SU-DHL-6 (cell line): ENCODE measurements at regions not wholly inside any gene's neighbourhood (a gene's known extent, or its start where the extent isn't known, plus 50 kb on each side); places are given as distances from the start of the nearest gene placed in this dataset.

Experiments used
- H2AFZ ChIP-seq: fragments of 200-600 bp; sonication (generic); 2 replicates; pipeline ENCODE4 v1.6.1; 2014; ENCODE audit warnings: low read depth, mild to moderate bottlenecking, moderate library complexity, mixed read lengths, antibody characterized with exemption, low read length; ENCODE audit not compliant: severe bottlenecking
- H3F3A ChIP-seq: fragments of 200-600 bp; shearing (Covaris generic); 2 replicates; pipeline ENCODE4 v1.6.0; 2016; ENCODE audit warnings: antibody characterized with exemption, mild to moderate bottlenecking; ENCODE audit not compliant: insufficient read depth
- H3K27ac ChIP-seq: fragments of 200-600 bp; sonication (generic); 2 replicates; pipeline ENCODE4 v1.5.1; 2016; ENCODE audit warnings: low read depth, mild to moderate bottlenecking, low read length, moderate library complexity, mixed read lengths
- H3K27me3 ChIP-seq: fragments of 200-600 bp; sonication (generic), shearing (Covaris generic); 2 replicates; pipeline ENCODE4 v1.6.0; 2014; ENCODE audit warnings: mild to moderate bottlenecking, low read length
- H3K36me3 ChIP-seq: fragments of 200-600 bp; sonication (generic); 2 replicates; pipeline ENCODE4 v1.6.1; 2014; ENCODE audit warnings: mild to moderate bottlenecking, low read length, mixed read lengths
- H3K4me2 ChIP-seq: fragments of 300-600, 200-600 bp; shearing (Covaris generic), sonication (generic); 2 replicates; pipeline ENCODE4 v1.6.0; 2014; ENCODE audit warnings: low read length, low read depth, mild to moderate bottlenecking; ENCODE audit not compliant: poor library complexity, severe bottlenecking
- H3K4me3 ChIP-seq: fragments of 200-600 bp; sonication (generic); 2 replicates; pipeline ENCODE4 v1.5.1; 2014; ENCODE audit warnings: antibody characterized with exemption, low read length, mild to moderate bottlenecking, mixed read lengths; ENCODE audit not compliant: insufficient read depth, poor library complexity, severe bottlenecking
- H3K79me2 ChIP-seq: fragments of 200-600 bp; sonication (generic); 2 replicates; pipeline ENCODE4 v1.6.1; 2014; ENCODE audit warnings: mild to moderate bottlenecking, low read length, moderate library complexity; ENCODE audit not compliant: insufficient read depth
- H3K9ac ChIP-seq: fragments of 200-600 bp; sonication (generic); 2 replicates; pipeline ENCODE4 v1.7.0; 2014; ENCODE audit warnings: mild to moderate bottlenecking, low read length
- H3K9me2 ChIP-seq: fragments of 200-600 bp; sonication (generic); replicated peaks from 2 replicates; pipeline ENCODE4 v1.6.1; 2014; ENCODE audit warnings: low read length; ENCODE audit not compliant: insufficient read depth
- H3K9me3 ChIP-seq: fragments of 200-600 bp; sonication (generic); 2 replicates; pipeline ENCODE4 v1.6.1; 2014; ENCODE audit warnings: low read length, mixed read lengths; ENCODE audit not compliant: insufficient read depth
- H4K20me1 ChIP-seq: fragments of 200-600 bp; sonication (generic); 2 replicates; pipeline ENCODE4 v1.6.1; 2014; ENCODE audit warnings: low read depth, mild to moderate bottlenecking, antibody characterized with exemption, low read length, moderate library complexity, mixed read lengths
- CTCF ChIP-seq: fragments of 200-600 bp; sonication (generic); IDR thresholded peaks from one replicate; pipeline ENCODE4 v1.5.1; 2017; ENCODE audit warnings: antibody characterized with exemption, mild to moderate bottlenecking, low read length, moderate library complexity; ENCODE audit not compliant: insufficient read depth, poor library complexity, severe bottlenecking
- EZH2phosphoT487 ChIP-seq: fragments of 200-600 bp; sonication (generic), shearing (Covaris generic); conservative IDR thresholded peaks from 2 replicates; pipeline ENCODE4 v1.6.1; 2018; ENCODE audit warnings: mild to moderate bottlenecking, antibody characterized with exemption, low read length, moderate library complexity, mixed read lengths

- H3K9me2 ChIP-seq = no peaks in the 10 kb centered on the region
- peaks cover 14% of the 10 kb centered on the region; the same call in 1 of the 2 replicates for H3K9me3 ChIP-seq
- H3K27ac ChIP-seq = no peak overlapping the region
- no peaks in the 10 kb centered on the region for H3K36me3 ChIP-seq
- no peak overlapping the region for H3K9ac ChIP-seq
- no peak for TF ChIP-seq EZH2phosphoT487
- no peak for TF ChIP-seq CTCF
- no peaks in the 10 kb centered on the region for H3K79me2 ChIP-seq
- no peaks in the 10 kb centered on the region for H3K27me3 ChIP-seq
- H3K4me3 ChIP-seq = no peak overlapping the region
- H3K4me2 ChIP-seq = no peak overlapping the region
- H4K20me1 ChIP-seq = no peaks in the 10 kb centered on the region
- H2AFZ ChIP-seq = no peak overlapping the region
- no peaks in the 10 kb centered on the region for H3F3A ChIP-seq
These were observed 502.6 kb upstream of the AUTS2 start for GRCh38 chr7:69095649-69096048.

DNA sequence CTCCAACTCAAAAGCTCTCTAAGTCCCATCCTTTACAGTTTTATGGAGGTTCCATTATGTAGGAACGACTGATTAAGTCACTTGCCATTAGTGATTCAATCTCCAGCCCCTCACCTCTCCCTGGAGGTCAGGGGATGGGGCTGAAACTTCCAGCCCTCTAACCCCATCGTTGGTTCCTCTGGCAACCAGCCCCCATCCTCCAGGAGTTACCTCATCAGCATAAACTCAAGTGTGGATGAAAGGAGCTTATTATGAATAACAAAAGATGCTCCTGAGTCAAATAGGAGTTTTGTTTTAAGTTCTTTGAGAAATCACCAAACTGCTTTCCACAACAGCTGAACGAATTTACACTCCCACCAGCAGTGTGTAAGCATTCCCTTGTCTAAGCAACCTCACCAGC is 494.3 kb upstream of the AUTS2 start:
- no peaks in the 10 kb centered on the region for H3K79me2 ChIP-seq
- TF ChIP-seq EZH2phosphoT487 (no peak), CTCF (no peak)
- H3K27me3 ChIP-seq = no peaks in the 10 kb centered on the region
- H3K4me3 ChIP-seq = no peak overlapping the region
- H3K9me3 ChIP-seq = no peaks in the 10 kb centered on the region
- no peak overlapping the region for H3K27ac ChIP-seq
- H3K9me2 ChIP-seq = no peaks in the 10 kb centered on the region
- no peaks in the 10 kb centered on the region for H3K36me3 ChIP-seq
- H2AFZ ChIP-seq = no peak overlapping the region
- no peak overlapping the region for H3K4me2 ChIP-seq
- H3K9ac ChIP-seq = no peak overlapping the region
- H3F3A ChIP-seq = no peaks in the 10 kb centered on the region
- H4K20me1 ChIP-seq = no peaks in the 10 kb centered on the region

DNA sequence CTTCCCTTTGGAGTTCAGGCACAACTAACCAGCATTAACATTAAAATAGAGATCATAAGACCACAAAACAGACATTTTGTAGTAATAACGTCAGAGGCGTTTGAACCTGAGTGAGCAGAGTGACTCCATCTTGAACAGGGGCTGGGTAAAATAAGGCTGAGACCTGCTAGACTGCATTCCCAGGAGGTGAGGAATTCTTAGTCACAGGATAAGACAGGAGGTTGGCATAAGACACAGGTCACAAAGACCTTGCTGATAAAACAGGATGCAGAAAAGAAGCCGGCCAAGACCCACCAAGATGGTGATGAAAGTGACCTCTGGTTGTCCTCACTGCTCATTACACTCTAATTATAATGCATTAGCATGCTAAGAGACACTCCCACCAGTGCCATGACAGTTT is 493.2 kb upstream of the AUTS2 start:
- TF ChIP-seq EZH2phosphoT487 = no peak
- no peak for TF ChIP-seq CTCF
- H3K4me2 ChIP-seq = no peak overlapping the region

More for the DNA sequence above, 493.2 kb upstream of the AUTS2 start:
- H3K27ac ChIP-seq = no peak overlapping the region
- H3K9ac ChIP-seq = no peak overlapping the region
- H3K9me3 ChIP-seq = no peaks in the 10 kb centered on the region
- H3K9me2 ChIP-seq = no peaks in the 10 kb centered on the region
- no peaks in the 10 kb centered on the region for H3K27me3 ChIP-seq
- H3K4me3 ChIP-seq = no peak overlapping the region
- no peaks in the 10 kb centered on the region for H3K36me3 ChIP-seq
- no peaks in the 10 kb centered on the region for H4K20me1 ChIP-seq
- no peaks in the 10 kb centered on the region for H3F3A ChIP-seq
- H3K79me2 ChIP-seq = no peaks in the 10 kb centered on the region
- no peak overlapping the region for H2AFZ ChIP-seq
